H9 (cell line): ENCODE measurements at regions not wholly inside any gene's neighbourhood (a gene's known extent, or its start where the extent isn't known, plus 50 kb on each side); places are given as distances from the start of the nearest gene placed in this dataset.

Experiments used
- DNase-seq: peaks from one replicate; pipeline ENCODE4 v3.0.0-alpha.2; 2017
- H2AFZ ChIP-seq: one replicate; pipeline ENCODE4 v1.6.1; 2013; ENCODE audit warnings: mild to moderate bottlenecking, low read length, control low read depth, moderate library complexity
- H2AK5ac ChIP-seq: 2 replicates; pipeline ENCODE4 v1.6.1; 2013; ENCODE audit warnings: low read length, control low read depth, mixed read lengths; ENCODE audit not compliant: insufficient read length
- H2BK120ac ChIP-seq: one replicate; pipeline ENCODE4 v1.6.1; 2013; ENCODE audit warnings: low read depth, mild to moderate bottlenecking, low read length, control low read depth, inconsistent platforms; ENCODE audit not compliant: poor library complexity, severe bottlenecking
- H2BK12ac ChIP-seq: 2 replicates; pipeline ENCODE4 v1.6.1; 2013; ENCODE audit warnings: low read length, control low read depth, mixed read lengths, low read depth; ENCODE audit not compliant: insufficient read length
- H2BK15ac ChIP-seq: 2 replicates; pipeline ENCODE4 v1.6.1; 2013; ENCODE audit warnings: low read depth, low read length, control low read depth
- H2BK20ac ChIP-seq: one replicate; pipeline ENCODE4 v1.6.1; 2013; ENCODE audit warnings: low read depth, mild to moderate bottlenecking, low read length, control low read depth, inconsistent platforms; ENCODE audit not compliant: poor library complexity, severe bottlenecking
- H2BK5ac ChIP-seq: 2 replicates; pipeline ENCODE4 v1.6.1; 2013; ENCODE audit warnings: low read length, control low read depth, mixed read lengths; ENCODE audit not compliant: insufficient read length
- H3K14ac ChIP-seq: 2 replicates; pipeline ENCODE4 v1.6.1; 2013; ENCODE audit warnings: low read length, control low read depth; ENCODE audit not compliant: insufficient read depth
- H3K18ac ChIP-seq: 2 replicates; pipeline ENCODE4 v1.6.1; 2013; ENCODE audit warnings: low read depth, mild to moderate bottlenecking, mixed read lengths, low read length, control low read depth; ENCODE audit not compliant: insufficient read length
- H3K23ac ChIP-seq: 2 replicates; pipeline ENCODE4 v1.6.1; 2013; ENCODE audit warnings: low read length, control low read depth, mixed read lengths, low read depth; ENCODE audit not compliant: insufficient read length
- H3K23me2 ChIP-seq: 2 replicates; pipeline ENCODE4 v1.6.1; 2013; ENCODE audit warnings: low read depth, mild to moderate bottlenecking, mixed read lengths, low read length, control low read depth; ENCODE audit not compliant: insufficient read length, poor library complexity, severe bottlenecking
- H3K27ac ChIP-seq: 2 replicates; pipeline ENCODE4 v1.5.1; 2013; ENCODE audit warnings: low read length, control low read depth, mixed read lengths, low read depth; ENCODE audit not compliant: insufficient read length
- H3K27me3 ChIP-seq: 2 replicates; pipeline ENCODE4 v1.6.1; 2013; ENCODE audit warnings: low read length, control low read depth, inconsistent platforms; ENCODE audit not compliant: insufficient read depth
- H3K4ac ChIP-seq: 2 replicates; pipeline ENCODE4 v1.6.1; 2013; ENCODE audit warnings: low read depth, mild to moderate bottlenecking, control low read depth, inconsistent platforms, low read length, moderate library complexity
- H3K4me1 ChIP-seq: 2 replicates; pipeline ENCODE4 v1.6.1; 2013; ENCODE audit warnings: low read length, control low read depth, inconsistent platforms; ENCODE audit not compliant: insufficient read depth
- H3K4me2 ChIP-seq: 2 replicates; pipeline ENCODE4 v1.6.1; 2013; ENCODE audit warnings: low read length, control low read depth, mixed read lengths; ENCODE audit not compliant: insufficient read length, insufficient read depth
- H3K56ac ChIP-seq: 2 replicates; pipeline ENCODE4 v1.6.1; 2013; ENCODE audit warnings: low read depth, mild to moderate bottlenecking, mixed read lengths, low read length, control low read depth; ENCODE audit not compliant: insufficient read length
- H3K79me1 ChIP-seq: 2 replicates; pipeline ENCODE4 v1.6.1; 2013; ENCODE audit warnings: low read depth, mild to moderate bottlenecking, moderate library complexity, low read length, control low read depth, inconsistent platforms; ENCODE audit not compliant: insufficient read depth, poor library complexity, severe bottlenecking
- H3K79me2 ChIP-seq: 2 replicates; pipeline ENCODE4 v1.6.1; 2013; ENCODE audit warnings: low read length, control low read depth, inconsistent platforms; ENCODE audit not compliant: insufficient read depth
- H3K9ac ChIP-seq: 2 replicates; pipeline ENCODE4 v1.6.1; 2013; ENCODE audit warnings: low read length, control low read depth, mixed read lengths; ENCODE audit not compliant: insufficient read length; ENCODE audit errors: extremely low read depth
- H3K9me3 ChIP-seq: one replicate; pipeline ENCODE4 v1.6.1; 2013; ENCODE audit warnings: low read depth, low read length, inconsistent platforms; ENCODE audit not compliant: control insufficient read depth
- H3T11ph ChIP-seq: one replicate; pipeline ENCODE4 v1.6.1; 2013; ENCODE audit warnings: mild to moderate bottlenecking, low read length, control low read depth, inconsistent platforms
- H4K20me1 ChIP-seq: one replicate; pipeline ENCODE4 v1.6.1; 2013; ENCODE audit not compliant: control insufficient read depth, insufficient read length, insufficient read depth
- H4K5ac ChIP-seq: 2 replicates; pipeline ENCODE4 v1.6.1; 2013; ENCODE audit warnings: low read depth, mild to moderate bottlenecking, mixed read lengths, low read length, control low read depth; ENCODE audit not compliant: insufficient read length
- H4K8ac ChIP-seq: replicated peaks from 2 replicates; pipeline ENCODE4 v1.6.1; 2013; ENCODE audit warnings: low read length, control low read depth, mixed read lengths, low read depth; ENCODE audit not compliant: insufficient read length
- H4K91ac ChIP-seq: 2 replicates; pipeline ENCODE4 v1.6.1; 2013; ENCODE audit warnings: low read depth, mild to moderate bottlenecking, moderate library complexity, mixed read lengths, low read length, control low read depth; ENCODE audit not compliant: insufficient read length
- H3K27ac Mint-ChIP-seq, 3 experiments: 2 replicates in 2 of 3; 3 replicates in 1 of 3; pipeline ENCODE4 v1.8.0; 2020 to 2021; ENCODE audit warnings: mixed read lengths in 3 of 3, mild to moderate bottlenecking in 1 of 3, moderate library complexity in 1 of 3
- H3K27me3 Mint-ChIP-seq: 2 replicates; pipeline ENCODE4 v1.8.0; 2021; ENCODE audit warnings: low read depth, mild to moderate bottlenecking, moderate library complexity, mixed read lengths
- H3K36me3 Mint-ChIP-seq, 3 experiments: 2 replicates in 2 of 3; 3 replicates in 1 of 3; pipeline ENCODE4 v1.8.0; 2020 to 2021; ENCODE audit warnings: low read depth in 3 of 3, mixed read lengths in 3 of 3; ENCODE audit not compliant: insufficient read depth in 1 of 3
- H3K4me1 Mint-ChIP-seq, 2 experiments: 2 replicates each; pipeline ENCODE4 v1.8.0; 2020; ENCODE audit warnings: mixed read lengths in 2 of 2
- H3K4me3 Mint-ChIP-seq, 2 experiments: 2 replicates in 1 of 2; 3 replicates in 1 of 2; pipeline ENCODE4 v1.8.0; 2020 to 2021; ENCODE audit warnings: mild to moderate bottlenecking in 2 of 2, mixed read lengths in 2 of 2, moderate library complexity in 1 of 2
- H3K9me3 Mint-ChIP-seq, 2 experiments: 2 replicates in 1 of 2; 3 replicates in 1 of 2; pipeline ENCODE4 v1.8.0; 2020; ENCODE audit warnings: mild to moderate bottlenecking in 2 of 2, mixed read lengths in 2 of 2, moderate library complexity in 1 of 2
- WGBS: extraction: QIAGEN DNeasy Blood & Tissue Kit; methylation state at CpG from one replicate; pipeline ENCODE4 v1.1.7; 2013; ENCODE audit warnings: missing lambda C conversion rate, low lambda C conversion rate, mixed read lengths; ENCODE audit not compliant: insufficient read length; ENCODE audit errors: extremely low coverage; 5-methylcytosine and 5-hydroxymethylcytosine counted together
- TF ChIP-seq, protein P1 (sequence below): fragments of 200-600 bp; sonication (generic); conservative IDR thresholded peaks from 3 replicates; pipeline ENCODE4 v1.8.0; 2021; ENCODE audit warnings: antibody characterized with exemption, mild to moderate bottlenecking

DNA sequence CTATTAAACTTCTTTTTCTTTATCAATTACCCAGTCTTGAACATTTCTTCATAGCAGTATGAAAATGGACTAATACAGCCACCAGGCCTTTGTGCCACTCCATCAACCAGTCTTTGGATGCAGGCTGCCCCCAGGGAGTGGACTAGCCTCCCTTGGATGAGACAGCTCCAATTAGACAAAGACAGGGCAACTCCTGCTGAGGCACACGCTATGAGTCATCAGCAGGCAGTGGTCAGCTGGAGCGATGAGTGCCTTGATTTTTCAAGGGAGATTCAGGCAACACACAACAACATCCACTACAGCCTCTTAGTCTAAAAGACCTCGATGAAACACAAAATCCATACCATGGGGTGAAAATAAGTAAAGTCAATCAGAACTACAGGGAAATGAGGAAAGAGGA lies 160.1 kb downstream of the ARRDC4 start:
- WGBS, result no CpG with 5 or more reads among the region's 3 CpGs
- H4K5ac ChIP-seq, result no peak overlapping the region

More for the DNA sequence above, 160.1 kb downstream of the ARRDC4 start:
- no peaks in the 10 kb centered on the region for H3K79me2 ChIP-seq
- H2BK5ac ChIP-seq, result no peak overlapping the region
- H3K4ac ChIP-seq, result no peak overlapping the region
- H2AFZ ChIP-seq, result no peak overlapping the region
- H3K79me1 ChIP-seq, result no peaks in the 10 kb centered on the region
- H4K91ac ChIP-seq, result no peak overlapping the region
- no peak overlapping the region for H3K18ac ChIP-seq
- Mint-ChIP-seq H3K36me3 (no peaks in the 10 kb centered on the region), H3K4me1 (peaks cover 0 to 10% of the 10 kb centered on the region in 2 experiments; a peak in 2 of 4 replicates), H3K4me3 (no peak overlapping the region), H3K27ac (no peak overlapping the region), H3K27me3 (no peaks in the 10 kb centered on the region), H3K9me3 (peaks cover 3% of the 10 kb centered on the region in 2 experiments; a peak in 2 of 5 replicates)
- H3K27ac ChIP-seq, result no peak overlapping the region
- no peak overlapping the region for H2BK20ac ChIP-seq
- H3K9ac ChIP-seq, result no peak overlapping the region
- no peaks in the 10 kb centered on the region for H4K20me1 ChIP-seq
- no peak overlapping the region for H3K23ac ChIP-seq
- no peaks in the 10 kb centered on the region for H3K9me3 ChIP-seq
- no peak overlapping the region for H2AK5ac ChIP-seq
- DNase-seq, result no peak
- no peak overlapping the region for H3K56ac ChIP-seq
- H4K8ac ChIP-seq, result no peak overlapping the region
- H2BK120ac ChIP-seq, result no peak overlapping the region
- no peaks in the 10 kb centered on the region for H3K23me2 ChIP-seq
- TF ChIP-seq, protein P1, sequence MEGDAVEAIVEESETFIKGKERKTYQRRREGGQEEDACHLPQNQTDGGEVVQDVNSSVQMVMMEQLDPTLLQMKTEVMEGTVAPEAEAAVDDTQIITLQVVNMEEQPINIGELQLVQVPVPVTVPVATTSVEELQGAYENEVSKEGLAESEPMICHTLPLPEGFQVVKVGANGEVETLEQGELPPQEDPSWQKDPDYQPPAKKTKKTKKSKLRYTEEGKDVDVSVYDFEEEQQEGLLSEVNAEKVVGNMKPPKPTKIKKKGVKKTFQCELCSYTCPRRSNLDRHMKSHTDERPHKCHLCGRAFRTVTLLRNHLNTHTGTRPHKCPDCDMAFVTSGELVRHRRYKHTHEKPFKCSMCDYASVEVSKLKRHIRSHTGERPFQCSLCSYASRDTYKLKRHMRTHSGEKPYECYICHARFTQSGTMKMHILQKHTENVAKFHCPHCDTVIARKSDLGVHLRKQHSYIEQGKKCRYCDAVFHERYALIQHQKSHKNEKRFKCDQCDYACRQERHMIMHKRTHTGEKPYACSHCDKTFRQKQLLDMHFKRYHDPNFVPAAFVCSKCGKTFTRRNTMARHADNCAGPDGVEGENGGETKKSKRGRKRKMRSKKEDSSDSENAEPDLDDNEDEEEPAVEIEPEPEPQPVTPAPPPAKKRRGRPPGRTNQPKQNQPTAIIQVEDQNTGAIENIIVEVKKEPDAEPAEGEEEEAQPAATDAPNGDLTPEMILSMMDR, result no peak
- no peaks in the 10 kb centered on the region for H3K27me3 ChIP-seq
- no peak overlapping the region for H3K14ac ChIP-seq
- H3K4me2 ChIP-seq, result no peak overlapping the region
- no peak overlapping the region for H2BK15ac ChIP-seq
- no peaks in the 10 kb centered on the region for H3K4me1 ChIP-seq
- no peak overlapping the region for H2BK12ac ChIP-seq
- H3T11ph ChIP-seq, result no peak overlapping the region
